Mucosa of gallbladder (tissue), 1 donor: ENCODE measurements at regions not wholly inside any gene's neighbourhood (a gene's known extent, or its start where the extent isn't known, plus 50 kb on each side); places are given as distances from the start of the nearest gene placed in this dataset.
"Not testable (repeated sequence)": the region's sequence is repeated elsewhere in the genome, so short reads cannot be mapped to it uniquely, and the experiment has no call there.

ENCODE experiments used
- DNase-seq: peaks from one replicate; pipeline ENCODE4 v3.0.0-alpha.2; 2020; ENCODE audit warnings: low spot score
- donor health status: DM: no; HTN: no; CAD: no.

DNA sequence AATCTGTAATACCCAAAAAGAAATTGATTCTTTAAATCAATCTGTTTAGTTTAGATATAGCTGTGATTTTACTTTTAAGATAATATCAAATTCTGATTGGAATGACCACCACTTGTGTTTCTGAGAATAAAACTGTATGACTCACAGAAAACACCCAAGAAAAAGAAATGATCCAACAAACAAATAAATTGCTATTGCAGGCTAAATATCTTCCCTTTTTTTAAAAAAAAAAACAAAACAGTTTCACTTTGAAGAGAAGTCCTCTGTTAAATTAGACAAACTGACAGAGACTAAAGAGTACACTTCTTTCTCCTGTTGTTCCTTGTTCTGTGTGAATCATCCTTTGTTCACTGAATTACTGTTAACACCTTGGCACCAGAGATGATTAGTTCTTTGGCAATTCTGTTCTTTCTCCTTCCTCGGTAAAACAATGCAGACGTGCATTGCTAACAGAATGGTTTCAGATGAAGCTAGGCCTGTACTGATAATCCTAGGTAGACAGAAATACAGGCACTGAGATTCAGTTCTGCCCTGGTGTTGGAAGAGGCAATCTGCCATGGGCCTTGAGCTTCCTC is 895.2 kb upstream of the CITED2 start:
- DNase-seq, result no peak

DNA sequence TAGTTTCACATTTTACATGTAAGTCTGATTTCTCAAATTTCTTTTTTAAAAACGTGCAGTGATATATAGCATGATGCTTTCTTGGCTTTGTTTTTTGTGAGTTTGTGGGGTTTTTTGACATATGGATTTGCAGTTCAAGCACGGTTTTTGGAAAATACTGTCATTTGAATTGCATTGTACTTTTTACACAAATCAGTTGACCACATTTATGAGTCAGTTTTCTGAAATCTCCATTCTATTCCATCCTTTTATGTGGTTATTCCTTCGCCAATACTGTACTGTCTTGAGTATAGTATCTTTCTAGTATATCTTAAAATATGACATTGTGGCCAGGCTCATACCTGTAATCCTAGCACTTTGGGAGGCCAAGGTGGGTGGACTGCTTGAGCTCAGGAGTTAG is 890.0 kb upstream of the CITED2 start:
- no peak for DNase-seq

DNA sequence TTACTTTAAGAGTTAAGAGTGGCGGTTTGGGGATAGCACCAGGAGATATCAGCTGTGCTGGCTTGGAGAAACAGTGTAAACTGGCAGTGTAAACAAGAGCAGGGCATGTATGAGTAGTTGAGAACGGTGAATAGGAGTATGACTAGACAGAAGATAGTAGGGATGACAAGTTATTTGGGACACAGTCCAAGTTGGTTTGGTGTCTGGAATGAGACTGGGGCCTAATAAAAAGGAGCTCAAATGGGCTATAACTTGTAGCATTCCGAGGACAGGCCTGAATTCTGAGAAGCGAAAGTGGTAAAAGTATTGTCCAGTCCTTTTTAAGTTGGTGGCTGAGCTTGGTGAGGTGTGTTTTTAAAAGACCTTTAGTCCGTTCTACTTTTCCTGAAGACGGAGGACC is 883.9 kb upstream of the CITED2 start:
- DNase-seq, result not testable (repeated sequence)

DNA sequence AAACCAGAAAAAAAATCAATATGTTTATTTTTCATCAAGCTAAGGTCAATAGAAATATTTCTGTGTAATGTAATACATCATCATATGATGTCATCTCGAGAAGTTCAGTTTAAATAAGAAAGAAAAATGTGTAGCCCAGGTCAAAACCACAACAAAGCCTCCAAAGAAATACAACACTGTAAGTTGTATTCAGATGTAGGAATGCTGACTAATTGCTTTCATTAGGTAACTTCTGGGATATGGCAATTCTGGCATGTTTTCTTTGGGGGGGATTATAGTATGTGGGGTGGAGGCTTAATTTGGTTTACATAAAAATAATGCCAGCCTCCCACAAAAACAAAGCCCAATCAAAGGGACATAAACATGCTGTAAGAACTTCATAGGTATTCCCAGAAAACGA is 881.8 kb upstream of the CITED2 start:
- DNase-seq, result no peak

DNA sequence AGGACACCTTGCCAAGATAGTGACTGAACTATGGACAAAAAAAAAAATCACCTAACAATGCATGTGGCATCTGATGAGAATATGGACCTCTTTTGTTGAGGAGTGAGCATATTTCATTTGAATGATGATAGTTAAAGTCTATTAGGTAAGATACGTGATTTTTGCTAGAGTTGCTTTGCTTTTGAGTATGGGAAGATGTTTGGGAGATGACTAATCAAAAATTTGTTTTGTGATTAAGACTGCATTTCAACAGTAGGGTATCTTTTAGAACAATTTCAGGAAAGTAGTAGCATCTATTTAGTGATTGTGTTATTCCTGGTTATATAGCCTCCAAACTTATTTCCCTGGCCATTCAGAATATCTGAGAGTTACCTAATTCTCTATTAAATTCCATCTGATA is 878.6 kb upstream of the CITED2 start:
- DNase-seq, result no peak

DNA sequence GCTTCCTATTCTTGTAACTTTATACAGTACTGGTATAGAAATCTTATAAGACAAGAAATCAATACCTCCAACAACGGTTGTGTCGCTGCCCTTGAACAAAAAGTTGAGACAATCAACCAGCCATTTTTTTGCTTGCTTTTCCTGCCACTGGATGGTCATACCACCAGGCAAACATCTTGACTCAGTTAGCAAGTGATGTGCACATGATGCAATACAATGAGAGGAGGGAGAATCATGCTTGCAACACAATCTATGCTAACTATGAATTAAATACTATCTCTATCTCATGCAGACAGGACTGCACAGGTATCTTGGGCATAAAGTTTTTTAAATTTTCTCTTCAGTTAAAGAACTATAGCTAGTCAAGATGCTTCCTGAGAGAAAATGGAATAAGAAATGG is 877.7 kb upstream of the CITED2 start:
- DNase-seq, result no peak

DNA sequence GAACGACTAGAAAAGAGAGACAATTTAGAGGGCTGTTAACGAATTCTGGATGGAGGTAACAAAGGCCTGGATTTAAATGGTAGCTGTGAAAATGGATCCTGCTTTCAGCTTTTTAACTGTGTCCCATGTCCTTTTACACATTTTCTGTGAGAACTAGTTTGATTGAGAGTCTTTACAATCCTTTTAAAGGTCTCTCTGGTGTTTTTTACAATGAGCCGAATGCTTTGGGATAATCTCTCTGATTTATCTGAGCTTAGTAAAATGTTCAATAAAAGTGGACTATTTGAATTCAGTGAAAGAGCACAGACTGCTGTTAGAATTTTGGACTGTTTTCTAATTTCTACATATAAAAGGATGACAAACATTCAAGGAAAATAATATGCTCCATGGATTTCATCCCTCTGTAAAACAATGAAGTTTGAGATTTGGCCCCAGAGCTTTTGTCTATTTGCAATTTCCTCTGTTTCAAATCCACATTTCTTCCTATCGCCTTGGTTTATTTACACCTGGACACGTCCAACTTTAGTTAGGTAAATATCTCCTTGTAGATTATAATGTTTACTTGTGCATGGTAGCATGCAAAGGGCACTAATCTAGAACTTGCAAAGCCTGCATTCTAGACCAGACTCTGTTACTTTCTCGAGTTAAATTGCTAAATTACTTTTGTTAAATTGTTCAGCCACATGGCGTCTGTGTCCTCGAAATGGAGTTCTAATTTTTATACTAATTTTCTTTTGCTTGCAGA is 871.0 kb upstream of the CITED2 start:
- DNase-seq, result no peak

DNA sequence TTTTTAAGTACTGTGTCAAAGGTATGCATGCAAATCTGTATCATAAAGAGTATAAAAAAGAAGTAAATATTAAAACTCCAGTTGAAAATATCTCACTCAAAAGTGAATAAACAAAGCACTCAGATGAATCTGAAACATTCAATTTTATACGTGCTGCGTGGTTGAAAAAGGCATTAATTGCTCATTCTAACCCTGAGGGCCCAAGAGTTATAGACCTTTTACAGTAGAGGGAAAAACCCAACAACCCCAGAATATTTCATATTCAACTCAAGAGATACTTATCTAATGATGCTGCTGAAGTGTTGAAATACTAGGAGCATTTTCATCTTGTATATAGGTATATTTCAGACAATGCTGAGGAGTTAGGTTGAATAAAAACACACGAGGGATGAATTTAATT is 862.8 kb upstream of the CITED2 start:
- DNase-seq, result no peak

DNA sequence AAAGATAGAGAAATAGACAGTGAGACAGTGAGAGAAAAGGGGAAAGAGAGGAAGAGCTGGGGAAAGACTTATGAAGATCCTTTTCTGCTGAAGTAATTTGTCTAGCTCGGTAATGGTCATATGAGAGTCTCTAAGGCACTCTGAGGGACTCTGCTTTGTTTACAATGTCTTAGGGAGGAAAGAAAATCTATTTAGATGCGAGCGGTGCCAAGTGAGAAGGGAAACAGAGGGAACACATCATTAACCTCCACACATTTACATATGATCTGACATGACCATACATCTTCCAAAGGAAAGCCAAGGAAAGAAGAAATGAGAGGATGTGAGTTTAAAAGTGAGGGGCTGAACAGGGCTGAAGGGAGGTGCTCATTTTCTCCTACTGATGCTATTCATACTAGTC is 862.3 kb upstream of the CITED2 start:
- no peak for DNase-seq

DNA sequence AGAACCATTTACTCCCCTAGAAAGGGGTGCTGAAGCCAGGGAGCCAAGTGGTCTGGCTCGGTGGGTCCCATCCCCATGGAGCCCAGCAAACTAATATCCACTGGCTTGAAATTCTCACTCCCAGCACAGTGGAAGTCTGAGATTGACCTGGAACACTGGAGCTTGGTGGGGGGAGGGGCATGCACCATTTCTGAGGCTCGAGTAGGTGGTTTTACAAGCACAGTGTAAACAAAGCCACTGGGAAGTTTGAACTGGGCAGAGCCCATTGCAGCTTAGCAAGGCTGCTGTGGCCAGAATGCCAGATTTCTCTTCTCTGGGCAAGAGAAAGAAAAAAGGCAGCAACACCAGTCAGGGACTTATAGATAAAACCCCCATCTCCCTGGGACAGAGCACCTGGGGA is 855.8 kb upstream of the CITED2 start:
- no peak for DNase-seq

DNA sequence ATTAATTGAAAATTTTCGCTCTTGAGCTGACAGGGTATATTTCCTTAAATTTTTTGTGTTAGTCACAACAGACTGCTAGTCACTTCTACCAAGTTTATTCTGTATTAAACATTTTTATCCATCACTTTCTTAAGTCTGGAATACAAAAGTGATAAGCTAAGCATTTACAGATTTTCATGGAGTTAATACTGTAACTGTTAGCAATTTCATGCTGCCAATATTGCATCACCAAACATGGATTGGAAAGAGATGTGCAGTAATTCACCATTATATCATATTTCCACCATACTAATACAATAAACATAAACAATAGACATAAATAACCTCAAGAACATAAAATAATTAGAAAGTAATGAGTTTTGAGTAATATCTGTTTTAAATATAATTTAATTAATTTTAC is 854.0 kb upstream of the CITED2 start:
- no peak for DNase-seq

DNA sequence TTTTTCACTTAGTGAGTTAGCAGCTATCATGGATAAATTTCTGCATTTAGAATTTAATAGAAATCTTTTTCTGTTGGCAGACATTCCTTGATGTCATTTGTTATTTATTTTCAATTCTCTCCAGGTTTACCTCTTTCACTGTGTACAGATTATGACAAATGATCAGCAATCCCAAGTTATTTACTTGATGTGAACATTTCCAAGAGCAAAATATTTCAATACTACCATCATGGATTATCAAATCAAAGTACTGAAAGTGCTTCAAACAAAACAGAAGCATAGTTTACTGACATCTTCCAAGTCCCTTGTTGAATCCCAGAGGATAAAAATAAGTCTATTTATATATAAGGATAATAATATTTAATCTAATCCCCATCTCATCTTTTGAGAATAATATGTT is 852.2 kb upstream of the CITED2 start:
- DNase-seq, result no peak

DNA sequence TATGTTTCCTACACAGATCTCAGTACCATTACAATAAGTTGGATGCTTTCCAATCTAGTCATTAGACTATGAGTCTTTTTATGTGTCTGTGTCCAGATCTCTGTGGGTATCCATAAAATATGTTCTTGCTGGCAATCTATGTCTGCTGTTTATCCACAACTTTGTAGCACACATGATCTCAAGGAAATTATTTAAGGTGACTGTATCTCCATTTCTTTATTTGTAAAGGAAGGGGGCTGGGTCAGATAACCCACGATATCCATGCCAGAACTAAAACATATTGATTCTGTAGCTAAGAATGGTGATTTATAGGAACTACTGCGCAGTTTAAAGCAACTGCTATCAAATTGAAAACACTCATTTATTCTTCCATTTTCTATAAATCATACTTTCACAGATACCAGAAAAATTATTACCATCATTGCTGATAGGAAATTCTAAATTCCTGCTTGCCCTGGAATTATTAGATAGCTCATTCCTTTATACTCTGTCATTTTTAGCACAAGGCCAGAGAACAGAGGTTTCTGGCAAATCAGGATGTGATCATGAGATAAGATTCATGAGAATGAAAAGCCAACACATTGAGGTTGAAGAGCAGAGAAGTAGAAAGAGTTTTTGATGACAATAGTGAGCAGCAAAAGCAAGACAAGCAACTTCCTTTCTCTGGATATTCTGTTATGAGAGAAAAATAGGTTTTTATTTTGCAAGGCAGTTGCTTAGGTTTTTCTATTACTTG is 851.4 kb upstream of the CITED2 start:
- DNase-seq, result no peak

DNA sequence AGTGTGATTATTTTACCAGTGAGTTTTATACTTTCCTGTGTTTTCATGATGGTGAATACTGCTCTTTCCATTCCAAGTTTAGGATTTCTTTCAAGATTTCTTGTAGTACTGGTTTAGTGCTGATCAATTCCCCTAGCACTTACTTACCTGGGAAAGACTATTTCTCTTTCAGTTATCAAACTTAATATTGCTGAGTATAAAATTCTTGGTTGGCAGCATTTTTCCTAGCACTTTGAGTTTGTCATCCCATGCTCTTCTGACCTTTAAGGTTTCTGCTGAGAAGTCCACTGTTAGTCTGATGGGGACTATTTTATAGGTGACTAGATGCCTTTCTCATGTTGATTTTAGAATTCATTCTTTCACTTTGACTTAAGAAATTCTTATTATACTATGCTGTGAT is 842.8 kb upstream of the CITED2 start:
- no peak for DNase-seq

DNA sequence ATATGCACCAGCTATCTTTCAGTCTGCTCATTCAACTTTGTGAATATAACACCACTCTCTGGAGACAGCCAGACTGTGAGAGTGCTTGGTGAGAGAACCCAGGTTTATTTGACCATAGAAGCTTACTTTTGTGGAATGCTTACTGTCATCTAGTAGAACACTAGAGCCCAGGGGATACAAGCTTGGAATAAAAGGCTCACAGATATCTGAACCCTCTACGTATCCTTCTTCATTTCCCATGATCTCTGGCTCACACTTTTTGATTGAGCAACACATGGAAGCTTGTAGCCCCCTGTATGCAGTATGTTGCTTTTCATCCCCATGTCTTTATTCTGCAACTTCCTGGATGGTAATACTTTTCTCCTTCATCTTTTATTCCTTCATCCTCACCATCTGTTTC is 835.3 kb upstream of the CITED2 start:
- DNase-seq, result no peak

DNA sequence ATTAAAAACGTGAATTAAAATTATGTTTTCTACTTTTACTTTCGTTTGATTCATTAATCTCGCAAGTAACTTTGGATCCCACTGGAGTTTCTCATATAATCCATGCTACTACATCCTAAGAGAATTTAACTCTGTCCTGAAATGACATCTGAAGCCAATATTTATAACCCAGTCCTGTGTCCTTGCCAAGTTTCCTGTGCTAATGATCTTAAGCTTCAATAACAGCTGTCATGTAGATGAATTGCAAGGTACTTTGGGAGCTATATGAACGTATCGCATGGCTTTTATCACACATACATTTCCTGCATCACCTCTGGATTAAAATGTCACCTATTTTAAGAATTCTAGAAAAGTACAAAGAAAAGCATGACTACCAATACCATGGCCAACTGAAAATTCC is 833.8 kb upstream of the CITED2 start:
- DNase-seq, result no peak

DNA sequence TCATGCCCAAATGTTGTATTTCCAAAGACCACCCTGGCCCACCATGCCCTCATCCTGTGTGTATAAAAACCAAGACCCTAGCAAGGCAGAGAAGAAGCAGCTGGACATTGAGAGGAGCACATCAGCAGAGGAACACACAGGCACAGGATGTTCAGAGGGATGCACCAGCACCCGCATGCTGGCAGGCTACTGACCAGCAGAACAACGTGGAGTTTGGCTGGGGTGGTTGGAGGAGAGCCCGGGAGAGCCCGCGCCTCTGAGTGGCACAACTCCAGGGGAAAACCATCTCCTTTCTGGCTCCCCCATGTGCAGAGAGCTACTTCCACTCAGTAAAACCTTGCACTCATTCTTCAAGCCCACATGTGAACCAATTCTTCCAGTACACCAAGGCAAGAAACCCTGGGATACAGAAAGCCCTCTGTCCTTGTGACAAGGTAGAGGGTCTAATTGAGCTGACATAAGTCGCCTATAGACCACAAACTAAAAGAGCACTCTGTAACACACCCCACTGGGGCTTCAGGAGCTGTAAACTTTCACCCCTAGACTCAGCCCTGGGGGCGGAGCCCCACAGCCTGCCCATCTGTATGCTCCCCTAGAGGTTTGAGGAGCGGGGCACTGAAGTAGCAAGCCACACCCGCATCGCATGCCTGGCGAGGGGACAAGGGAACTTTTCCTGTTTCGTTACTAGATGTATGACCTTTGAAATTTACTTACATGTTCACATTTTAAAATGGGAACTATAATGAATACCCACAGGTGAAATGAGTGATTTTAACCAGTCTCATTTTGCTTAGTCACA is 831.5 kb upstream of the CITED2 start:
- no peak for DNase-seq

DNA sequence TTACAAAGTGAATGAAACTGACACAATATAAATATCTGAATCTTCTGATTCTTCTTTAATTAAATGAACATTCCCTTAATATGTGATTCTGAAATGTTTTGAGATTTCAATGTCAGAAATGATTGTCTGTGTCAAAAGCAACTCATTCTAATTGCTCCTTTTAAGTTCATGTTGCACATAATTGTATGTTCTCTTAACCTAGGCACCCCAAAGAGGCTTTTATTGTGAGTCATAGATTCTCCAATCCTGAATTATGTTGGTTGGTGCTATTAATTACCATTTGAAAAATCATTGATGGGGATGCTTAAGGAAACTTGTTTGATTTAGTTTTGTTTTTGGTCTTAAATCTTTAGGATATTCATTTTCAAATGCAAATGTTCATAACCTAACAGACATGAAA is 829.7 kb upstream of the CITED2 start:
- no peak for DNase-seq

DNA sequence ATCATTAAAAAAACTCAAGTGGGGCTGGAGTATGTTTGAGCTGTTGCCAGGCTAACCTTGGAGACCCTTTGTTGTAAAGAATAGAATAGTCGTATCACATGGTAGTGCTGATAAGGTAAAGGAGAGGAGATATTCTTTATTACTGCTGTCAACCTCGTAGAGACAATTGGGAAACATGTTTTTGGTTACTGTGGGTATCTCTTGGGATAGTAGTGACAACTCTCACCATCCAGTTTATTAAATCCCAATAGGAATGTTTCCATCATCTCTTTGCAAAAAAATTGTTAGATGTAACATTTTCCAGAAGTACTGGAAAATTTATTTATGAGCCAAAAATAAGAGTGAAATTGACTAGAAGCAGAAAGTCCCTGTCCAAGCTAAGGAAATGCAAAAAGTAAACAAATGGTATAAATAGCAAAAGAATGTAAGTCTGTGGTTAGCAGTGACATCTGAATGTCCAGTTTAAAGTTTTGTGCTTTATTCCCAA is 829.3 kb upstream of the CITED2 start:
- no peak for DNase-seq

DNA sequence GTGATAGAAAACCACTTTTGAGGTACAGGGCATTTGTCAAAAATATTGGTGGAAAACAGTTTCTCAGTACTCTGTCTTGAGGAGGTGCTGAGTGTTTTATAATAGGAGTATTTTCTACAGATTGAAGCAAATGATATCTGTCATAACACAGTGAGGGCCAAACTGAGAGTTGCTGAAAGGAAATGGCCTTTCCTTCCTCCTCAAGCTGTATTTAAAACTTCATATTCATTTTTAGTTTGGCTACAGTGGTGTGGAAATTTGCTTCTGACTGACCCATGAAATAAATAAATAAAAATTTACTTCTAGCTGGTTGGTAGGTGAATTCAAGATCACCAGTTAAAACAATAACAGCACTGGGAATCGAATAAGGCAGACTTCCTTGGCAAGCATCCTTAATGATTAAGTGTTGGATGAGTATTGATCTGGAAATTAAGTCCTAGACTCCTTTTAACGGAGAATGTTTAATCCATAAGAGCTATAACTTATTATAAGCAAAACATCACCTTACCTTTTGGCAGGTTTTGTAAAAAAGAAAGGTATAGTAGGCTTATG is 828.6 kb upstream of the CITED2 start:
- DNase-seq, result no peak

DNA sequence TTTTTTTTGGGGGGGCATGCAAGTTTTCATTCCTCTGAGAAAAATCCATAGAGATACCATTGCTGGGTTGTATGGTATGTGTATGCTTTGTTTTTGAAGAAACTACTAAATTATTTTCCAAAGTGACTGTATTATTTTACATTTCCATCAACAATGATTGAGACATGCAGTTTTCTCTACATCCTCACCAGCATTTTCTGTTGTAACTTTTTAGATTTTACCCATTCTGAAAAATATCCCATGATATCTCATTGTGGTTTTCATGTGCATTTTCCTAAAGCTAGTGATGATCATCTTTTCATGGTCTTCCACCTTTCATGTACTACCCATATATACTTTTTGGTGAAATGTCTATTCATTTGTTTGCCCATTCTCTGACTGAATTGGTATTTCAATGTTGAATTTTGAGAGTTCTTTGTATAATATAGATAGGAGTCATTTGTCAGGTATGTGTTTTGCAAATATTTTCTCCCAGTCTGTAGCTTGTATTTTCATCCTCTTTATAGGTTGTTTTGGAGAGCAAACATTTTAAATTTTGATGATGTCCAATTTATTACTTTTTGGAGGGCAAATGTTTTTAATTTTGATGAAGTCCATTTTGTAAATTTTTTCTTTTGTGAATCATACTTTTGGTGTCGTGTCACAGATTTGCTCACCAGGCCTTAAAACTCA is 827.5 kb upstream of the CITED2 start:
- DNase-seq, result no peak
